ENCODE measurements at regions not wholly inside any gene's neighbourhood (a gene's known extent, or its start where the extent isn't known, plus 50 kb on each side); places are given as distances from the start of the nearest gene placed in this dataset.

GRCh38 chr4:27094783-27095182 lies 234.1 kb downstream of the STIM2 start:
- no peaks in the 10 kb centered on the region for H3K9me3 ChIP-seq (ENCODE audit: control insufficient read depth in 1 of 2, low read length in 2 of 2)
- no peaks in the 10 kb centered on the region for H3K27me3 ChIP-seq (ENCODE audit: low read depth, low read length)
- no peak overlapping the region for H3K4me3 ChIP-seq (ENCODE audit: low read depth in 1 of 2, low read length in 2 of 2)
- no peaks in the 10 kb centered on the region for H3K4me1 ChIP-seq (ENCODE audit: control insufficient read depth in 1 of 2, insufficient read depth in 2 of 2, low read length in 2 of 2)
- H3K36me3 ChIP-seq (ENCODE audit: control insufficient read depth in 1 of 2, insufficient read depth in 2 of 2, low read length in 2 of 2), result no peaks in the 10 kb centered on the region
- H3K27ac ChIP-seq (ENCODE audit: low read length), result no peak overlapping the region

- Histone ChIP-seq H3K36me3 (ENCODE audit: control insufficient read depth in 1 of 2, insufficient read depth in 2 of 2, low read length in 2 of 2) (no peaks in the 10 kb centered on the region), H3K9me3 (ENCODE audit: control insufficient read depth in 1 of 2, low read length in 2 of 2) (no peaks in the 10 kb centered on the region), H3K27me3 (ENCODE audit: low read depth, low read length) (no peaks in the 10 kb centered on the region), H3K4me1 (ENCODE audit: control insufficient read depth in 1 of 2, insufficient read depth in 2 of 2, low read length in 2 of 2) (no peaks in the 10 kb centered on the region), H3K4me3 (ENCODE audit: low read depth in 1 of 2, low read length in 2 of 2) (no peak overlapping the region), H3K27ac (ENCODE audit: low read length) (no peak overlapping the region)
Measured at GRCh38 chr4:27096142-27096824, 235.6 kb downstream of the STIM2 start.

GRCh38 chr4:27098034-27098433 lies 237.4 kb downstream of the STIM2 start:
- Histone ChIP-seq H3K4me3 (ENCODE audit: low read depth in 1 of 2, low read length in 2 of 2) (no peak overlapping the region), H3K4me1 (ENCODE audit: control insufficient read depth in 1 of 2, insufficient read depth in 2 of 2, low read length in 2 of 2) (no peaks in the 10 kb centered on the region), H3K9me3 (ENCODE audit: control insufficient read depth in 1 of 2, low read length in 2 of 2) (no peaks in the 10 kb centered on the region), H3K27ac (ENCODE audit: low read length) (no peak overlapping the region), H3K36me3 (ENCODE audit: control insufficient read depth in 1 of 2, insufficient read depth in 2 of 2, low read length in 2 of 2) (no peaks in the 10 kb centered on the region), H3K27me3 (ENCODE audit: low read depth, low read length) (no peaks in the 10 kb centered on the region)

GRCh38 chr4:27100713-27101112 lies 240.1 kb downstream of the STIM2 start:
- Histone ChIP-seq H3K36me3 (ENCODE audit: control insufficient read depth in 1 of 2, insufficient read depth in 2 of 2, low read length in 2 of 2) (no peaks in the 10 kb centered on the region), H3K27me3 (ENCODE audit: low read depth, low read length) (no peaks in the 10 kb centered on the region), H3K4me3 (ENCODE audit: low read depth in 1 of 2, low read length in 2 of 2) (no peak overlapping the region), H3K4me1 (ENCODE audit: control insufficient read depth in 1 of 2, insufficient read depth in 2 of 2, low read length in 2 of 2) (no peaks in the 10 kb centered on the region), H3K27ac (ENCODE audit: low read length) (no peak overlapping the region), H3K9me3 (ENCODE audit: control insufficient read depth in 1 of 2, low read length in 2 of 2) (no peaks in the 10 kb centered on the region)

- no peaks in the 10 kb centered on the region for H3K9me3 ChIP-seq (ENCODE audit: control insufficient read depth in 1 of 2, low read length in 2 of 2)
- H3K36me3 ChIP-seq (ENCODE audit: control insufficient read depth in 1 of 2, insufficient read depth in 2 of 2, low read length in 2 of 2), result no peaks in the 10 kb centered on the region
- no peaks in the 10 kb centered on the region for H3K27me3 ChIP-seq (ENCODE audit: low read depth, low read length)
- no peak overlapping the region for H3K4me3 ChIP-seq (ENCODE audit: low read depth in 1 of 2, low read length in 2 of 2)
- H3K27ac ChIP-seq (ENCODE audit: low read length), result no peak overlapping the region
- no peaks in the 10 kb centered on the region for H3K4me1 ChIP-seq (ENCODE audit: control insufficient read depth in 1 of 2, insufficient read depth in 2 of 2, low read length in 2 of 2)
Measured at GRCh38 chr4:27101126-27101525, 240.5 kb downstream of the STIM2 start.

- no peak overlapping the region for H3K27ac ChIP-seq (ENCODE audit: low read length)
- H3K27me3 ChIP-seq (ENCODE audit: low read depth, low read length), result no peaks in the 10 kb centered on the region
- no peaks in the 10 kb centered on the region for H3K36me3 ChIP-seq (ENCODE audit: control insufficient read depth in 1 of 2, insufficient read depth in 2 of 2, low read length in 2 of 2)
- H3K4me3 ChIP-seq (ENCODE audit: low read depth in 1 of 2, low read length in 2 of 2), result no peak overlapping the region
- no peaks in the 10 kb centered on the region for H3K4me1 ChIP-seq (ENCODE audit: control insufficient read depth in 1 of 2, insufficient read depth in 2 of 2, low read length in 2 of 2)
- no peaks in the 10 kb centered on the region for H3K9me3 ChIP-seq (ENCODE audit: control insufficient read depth in 1 of 2, low read length in 2 of 2)
Measured at GRCh38 chr4:27101561-27101960, 240.9 kb downstream of the STIM2 start.

- H3K27ac ChIP-seq (ENCODE audit: low read length), result no peak overlapping the region
- no peaks in the 10 kb centered on the region for H3K27me3 ChIP-seq (ENCODE audit: low read depth, low read length)
- H3K9me3 ChIP-seq (ENCODE audit: control insufficient read depth in 1 of 2, low read length in 2 of 2), result no peaks in the 10 kb centered on the region
- no peaks in the 10 kb centered on the region for H3K4me1 ChIP-seq (ENCODE audit: control insufficient read depth in 1 of 2, insufficient read depth in 2 of 2, low read length in 2 of 2)
- no peak overlapping the region for H3K4me3 ChIP-seq (ENCODE audit: low read depth in 1 of 2, low read length in 2 of 2)
- no peaks in the 10 kb centered on the region for H3K36me3 ChIP-seq (ENCODE audit: control insufficient read depth in 1 of 2, insufficient read depth in 2 of 2, low read length in 2 of 2)
Measured at GRCh38 chr4:27111627-27112026, 251.0 kb downstream of the STIM2 start.

- H3K27me3 ChIP-seq (ENCODE audit: low read depth, low read length), result no peaks in the 10 kb centered on the region
- no peaks in the 10 kb centered on the region for H3K36me3 ChIP-seq (ENCODE audit: control insufficient read depth in 1 of 2, insufficient read depth in 2 of 2, low read length in 2 of 2)
- no peaks in the 10 kb centered on the region for H3K4me1 ChIP-seq (ENCODE audit: control insufficient read depth in 1 of 2, insufficient read depth in 2 of 2, low read length in 2 of 2)
- H3K9me3 ChIP-seq (ENCODE audit: control insufficient read depth in 1 of 2, low read length in 2 of 2), result no peaks in the 10 kb centered on the region
- no peak overlapping the region for H3K4me3 ChIP-seq (ENCODE audit: low read depth in 1 of 2, low read length in 2 of 2)
- no peak overlapping the region for H3K27ac ChIP-seq (ENCODE audit: low read length)
Measured at GRCh38 chr4:27112587-27112986, 251.9 kb downstream of the STIM2 start.

GRCh38 chr4:27115221-27115620 lies 254.6 kb downstream of the STIM2 start:
- H3K36me3 ChIP-seq (ENCODE audit: control insufficient read depth in 1 of 2, insufficient read depth in 2 of 2, low read length in 2 of 2), result no peaks in the 10 kb centered on the region
- no peaks in the 10 kb centered on the region for H3K4me1 ChIP-seq (ENCODE audit: control insufficient read depth in 1 of 2, insufficient read depth in 2 of 2, low read length in 2 of 2)
- H3K9me3 ChIP-seq (ENCODE audit: control insufficient read depth in 1 of 2, low read length in 2 of 2), result no peaks in the 10 kb centered on the region
- H3K4me3 ChIP-seq (ENCODE audit: low read depth in 1 of 2, low read length in 2 of 2), result no peak overlapping the region
- H3K27ac ChIP-seq (ENCODE audit: low read length), result no peak overlapping the region
- no peaks in the 10 kb centered on the region for H3K27me3 ChIP-seq (ENCODE audit: low read depth, low read length)

GRCh38 chr4:27117453-27117852 lies 256.8 kb downstream of the STIM2 start:
- Histone ChIP-seq H3K4me1 (ENCODE audit: control insufficient read depth in 1 of 2, insufficient read depth in 2 of 2, low read length in 2 of 2) (no peaks in the 10 kb centered on the region), H3K9me3 (ENCODE audit: control insufficient read depth in 1 of 2, low read length in 2 of 2) (no peaks in the 10 kb centered on the region), H3K27ac (ENCODE audit: low read length) (no peak overlapping the region), H3K4me3 (ENCODE audit: low read depth in 1 of 2, low read length in 2 of 2) (no peak overlapping the region), H3K36me3 (ENCODE audit: control insufficient read depth in 1 of 2, insufficient read depth in 2 of 2, low read length in 2 of 2) (no peaks in the 10 kb centered on the region), H3K27me3 (ENCODE audit: low read depth, low read length) (no peaks in the 10 kb centered on the region)

GRCh38 chr4:27119239-27119638 lies 258.6 kb downstream of the STIM2 start:
- H3K36me3 ChIP-seq (ENCODE audit: control insufficient read depth in 1 of 2, insufficient read depth in 2 of 2, low read length in 2 of 2), result no peaks in the 10 kb centered on the region
- H3K9me3 ChIP-seq (ENCODE audit: control insufficient read depth in 1 of 2, low read length in 2 of 2), result no peaks in the 10 kb centered on the region
- H3K4me1 ChIP-seq (ENCODE audit: control insufficient read depth in 1 of 2, insufficient read depth in 2 of 2, low read length in 2 of 2), result no peaks in the 10 kb centered on the region
- H3K4me3 ChIP-seq (ENCODE audit: low read depth in 1 of 2, low read length in 2 of 2), result no peak overlapping the region
- no peaks in the 10 kb centered on the region for H3K27me3 ChIP-seq (ENCODE audit: low read depth, low read length)
- H3K27ac ChIP-seq (ENCODE audit: low read length), result no peak overlapping the region

GRCh38 chr4:27121830-27122229 lies 261.2 kb downstream of the STIM2 start:
- Histone ChIP-seq H3K27me3 (ENCODE audit: low read depth, low read length) (no peaks in the 10 kb centered on the region), H3K9me3 (ENCODE audit: control insufficient read depth in 1 of 2, low read length in 2 of 2) (no peaks in the 10 kb centered on the region), H3K27ac (ENCODE audit: low read length) (no peak overlapping the region), H3K4me1 (ENCODE audit: control insufficient read depth in 1 of 2, insufficient read depth in 2 of 2, low read length in 2 of 2) (no peaks in the 10 kb centered on the region), H3K4me3 (ENCODE audit: low read depth in 1 of 2, low read length in 2 of 2) (no peak overlapping the region), H3K36me3 (ENCODE audit: control insufficient read depth in 1 of 2, insufficient read depth in 2 of 2, low read length in 2 of 2) (no peaks in the 10 kb centered on the region)
